ENCODE measurements at regions not wholly inside any gene's neighbourhood (a gene's known extent, or its start where the extent isn't known, plus 50 kb on each side); places are given as distances from the start of the nearest gene placed in this dataset.

DNA sequence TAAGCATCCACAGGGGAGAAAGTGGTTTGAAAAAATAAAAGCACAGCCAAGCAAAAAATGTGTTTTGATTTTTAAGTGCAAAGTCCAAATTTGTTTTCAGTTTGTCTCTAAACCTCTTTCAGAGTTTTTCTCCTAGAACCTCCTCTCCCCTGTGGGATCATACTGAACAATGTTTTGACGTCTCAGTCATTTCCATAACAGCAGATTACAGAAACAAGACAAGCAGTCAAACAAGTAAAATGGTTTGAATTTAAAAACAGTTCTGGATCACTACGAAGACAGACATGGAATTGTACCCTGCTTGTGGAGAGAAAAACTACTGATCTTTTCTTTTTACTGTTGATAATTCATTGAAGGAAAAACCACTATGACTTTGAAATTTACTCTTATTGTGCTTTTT, 245.7 kb upstream of the CNTN4 start:
- Histone ChIP-seq H3K27me3 (no peaks in the 10 kb centered on the region), H3K36me3 (no peaks in the 10 kb centered on the region), H3K4me1 (no peaks in the 10 kb centered on the region), H3K4me3 (no peak overlapping the region), H3K27ac (no peak overlapping the region), H3K9me3 (no peaks in the 10 kb centered on the region)
- TF ChIP-seq POLR2AphosphoS5 (IDR thresholded peaks at IDR 0.05) (no peak), EP300 (IDR thresholded peaks at IDR 0.05) (no peak), POLR2A (IDR thresholded peaks at IDR 0.05) (no peak)
- TF ChIP-seq, protein P1, sequence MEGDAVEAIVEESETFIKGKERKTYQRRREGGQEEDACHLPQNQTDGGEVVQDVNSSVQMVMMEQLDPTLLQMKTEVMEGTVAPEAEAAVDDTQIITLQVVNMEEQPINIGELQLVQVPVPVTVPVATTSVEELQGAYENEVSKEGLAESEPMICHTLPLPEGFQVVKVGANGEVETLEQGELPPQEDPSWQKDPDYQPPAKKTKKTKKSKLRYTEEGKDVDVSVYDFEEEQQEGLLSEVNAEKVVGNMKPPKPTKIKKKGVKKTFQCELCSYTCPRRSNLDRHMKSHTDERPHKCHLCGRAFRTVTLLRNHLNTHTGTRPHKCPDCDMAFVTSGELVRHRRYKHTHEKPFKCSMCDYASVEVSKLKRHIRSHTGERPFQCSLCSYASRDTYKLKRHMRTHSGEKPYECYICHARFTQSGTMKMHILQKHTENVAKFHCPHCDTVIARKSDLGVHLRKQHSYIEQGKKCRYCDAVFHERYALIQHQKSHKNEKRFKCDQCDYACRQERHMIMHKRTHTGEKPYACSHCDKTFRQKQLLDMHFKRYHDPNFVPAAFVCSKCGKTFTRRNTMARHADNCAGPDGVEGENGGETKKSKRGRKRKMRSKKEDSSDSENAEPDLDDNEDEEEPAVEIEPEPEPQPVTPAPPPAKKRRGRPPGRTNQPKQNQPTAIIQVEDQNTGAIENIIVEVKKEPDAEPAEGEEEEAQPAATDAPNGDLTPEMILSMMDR (IDR thresholded peaks at IDR 0.05), result no peak
- no peak for ATAC-seq
- 45 to 50% methylated on average over 2 of the region's 2 CpGs for WGBS, 2 donors (ENCODE audit: low coverage in 1 of 2)

DNA sequence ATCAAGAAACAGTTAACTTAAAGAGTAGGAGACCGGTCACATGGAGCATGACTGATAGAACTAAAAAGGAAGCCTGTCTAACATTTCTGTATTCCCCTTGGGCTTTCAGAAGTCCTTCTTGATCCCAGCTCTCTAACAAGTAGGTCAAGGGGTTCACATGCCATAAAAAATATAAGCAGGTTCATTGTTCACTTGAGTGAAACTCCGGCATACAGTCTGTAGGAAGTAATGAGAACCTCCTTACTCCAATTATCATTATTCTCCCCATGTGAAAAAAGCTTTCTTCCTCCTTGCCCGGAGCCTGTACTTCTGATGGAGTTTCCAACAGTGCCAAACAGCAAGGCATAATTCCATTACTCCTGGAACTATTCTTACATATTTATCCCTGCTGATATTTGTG, 242.8 kb upstream of the CNTN4 start:
- 62 to 65% methylated on average over 3 of the region's 3 CpGs for WGBS, 2 donors (ENCODE audit: low coverage in 1 of 2)
- no peaks in the 10 kb centered on the region for H3K9me3 ChIP-seq
- no peaks in the 10 kb centered on the region for H3K36me3 ChIP-seq
- no peak overlapping the region for H3K27ac ChIP-seq
- H3K27me3 ChIP-seq, result no peaks in the 10 kb centered on the region
- TF ChIP-seq POLR2A (IDR thresholded peaks at IDR 0.05) (no peak), EP300 (IDR thresholded peaks at IDR 0.05) (no peak), POLR2AphosphoS5 (IDR thresholded peaks at IDR 0.05) (no peak)
- TF ChIP-seq, protein P1 (IDR thresholded peaks at IDR 0.05), result no peak
- no peak overlapping the region for H3K4me3 ChIP-seq
- H3K4me1 ChIP-seq, result no peaks in the 10 kb centered on the region
- ATAC-seq, result no peak

GRCh38 chr3:1870738-1871137, 227.9 kb upstream of the CNTN4 start:
- WGBS, 2 donors (ENCODE audit: low coverage in 1 of 2), result 93 to 100% methylated on average over 4 to 7 of the region's 7 CpGs
- H3K9me3 ChIP-seq, result no peaks in the 10 kb centered on the region
- no peaks in the 10 kb centered on the region for H3K27me3 ChIP-seq
- no peaks in the 10 kb centered on the region for H3K4me1 ChIP-seq
- no peak overlapping the region for H3K27ac ChIP-seq
- H3K36me3 ChIP-seq, result no peaks in the 10 kb centered on the region
- no peak for ATAC-seq
- H3K4me3 ChIP-seq, result no peak overlapping the region
- TF ChIP-seq POLR2AphosphoS5 (IDR thresholded peaks at IDR 0.05) (no peak), POLR2A (IDR thresholded peaks at IDR 0.05) (no peak), EP300 (IDR thresholded peaks at IDR 0.05) (no peak)
- TF ChIP-seq, protein P1 (IDR thresholded peaks at IDR 0.05), result no peak

DNA sequence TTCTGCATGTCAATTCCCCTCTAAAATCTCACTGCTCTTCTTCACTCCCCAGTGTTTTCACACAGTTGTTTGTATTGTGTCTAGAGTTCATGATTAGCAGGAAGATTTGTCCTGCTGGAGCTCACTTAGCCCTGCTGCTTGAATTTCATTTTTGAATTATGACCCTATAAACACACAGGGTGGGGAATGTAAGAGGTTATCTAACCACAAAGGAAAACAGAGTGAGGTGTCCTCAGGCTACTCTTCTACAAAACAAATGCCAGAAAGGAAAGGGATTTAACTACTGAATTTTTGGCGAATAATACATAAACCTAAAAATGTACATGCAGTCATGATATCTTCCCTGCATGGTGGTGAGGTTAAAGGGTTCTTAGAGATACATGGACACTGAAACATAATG, 215.1 kb upstream of the CNTN4 start:
- Histone ChIP-seq H3K9me3 (peaks cover 0 to 4% (median 0%) of the 10 kb centered on the region in 3 donors), H3K27me3 (no peaks in the 10 kb centered on the region), H3K27ac (no peak overlapping the region), H3K4me3 (no peak overlapping the region), H3K4me1 (no peaks in the 10 kb centered on the region), H3K36me3 (no peaks in the 10 kb centered on the region)
- ATAC-seq, result no peak
- no peak for TF ChIP-seq EP300 (IDR thresholded peaks at IDR 0.05)
- TF ChIP-seq POLR2AphosphoS5 (IDR thresholded peaks at IDR 0.05), result no peak
- TF ChIP-seq, protein P1 (IDR thresholded peaks at IDR 0.05), result no peak
- TF ChIP-seq POLR2A (IDR thresholded peaks at IDR 0.05), result no peak
- 28 to 71% methylated on average over 1 of the region's 1 CpG for WGBS, 2 donors (ENCODE audit: low coverage in 1 of 2)

- H3K9me3 ChIP-seq, result peaks cover 0 to 34% (median 0%) of the 10 kb centered on the region in 3 donors
- H3K27me3 ChIP-seq, result no peaks in the 10 kb centered on the region
- ATAC-seq, result no peak
- 75 to 76% methylated on average over 2 of the region's 2 CpGs for WGBS, 2 donors (ENCODE audit: low coverage in 1 of 2)
- H3K4me1 ChIP-seq, result no peaks in the 10 kb centered on the region
- TF ChIP-seq EP300 (IDR thresholded peaks at IDR 0.05), result no peak
- no peak for TF ChIP-seq POLR2AphosphoS5 (IDR thresholded peaks at IDR 0.05)
- TF ChIP-seq, protein P1 (IDR thresholded peaks at IDR 0.05), result no peak
- no peak overlapping the region for H3K27ac ChIP-seq
- no peaks in the 10 kb centered on the region for H3K36me3 ChIP-seq
- H3K4me3 ChIP-seq, result no peak overlapping the region
Observed at GRCh38 chr3:1892459-1892858, 206.2 kb upstream of the CNTN4 start.

Measured in gastroesophageal sphincter (tissue), 4 donors.